KMS-11 (cell line): ENCODE measurements at regions not wholly inside any gene's neighbourhood (a gene's known extent, or its start where the extent isn't known, plus 50 kb on each side); places are given as distances from the start of the nearest gene placed in this dataset.

Experiments
- H2AFZ ChIP-seq: fragments of 200-600 bp; sonication (generic); 2 replicates; pipeline ENCODE4 v1.6.1; 2016; ENCODE audit warnings: antibody characterized with exemption, mixed run types, low read depth
- H3K27ac ChIP-seq: fragments of 200-600 bp; sonication (generic); 2 replicates; pipeline ENCODE4 v1.6.1; 2016; ENCODE audit warnings: mild to moderate bottlenecking, mixed run types
- H3K27me3 ChIP-seq: fragments of 200-600 bp; sonication (generic); 2 replicates; pipeline ENCODE4 v1.6.1; 2017; ENCODE audit warnings: mild to moderate bottlenecking, low read depth, mixed run types, moderate library complexity; ENCODE audit not compliant: insufficient read depth
- H3K36me3 ChIP-seq: fragments of 200-600 bp; sonication (generic); 2 replicates; pipeline ENCODE4 v1.6.1; 2017; ENCODE audit warnings: mild to moderate bottlenecking, mixed run types; ENCODE audit not compliant: insufficient read depth
- H3K4me1 ChIP-seq: fragments of 200-600 bp; sonication (generic); 2 replicates; pipeline ENCODE4 v1.6.1; 2016; ENCODE audit warnings: mild to moderate bottlenecking, low read depth, mixed run types; ENCODE audit not compliant: poor library complexity, severe bottlenecking
- H3K4me2 ChIP-seq: fragments of 200-600 bp; sonication (generic); 2 replicates; pipeline ENCODE4 v1.7.0; 2016; ENCODE audit warnings: mild to moderate bottlenecking, mixed run types
- H3K4me3 ChIP-seq: fragments of 200-600 bp; sonication (generic); IDR thresholded peaks from 2 replicates; pipeline ENCODE4 v1.6.1; 2017; ENCODE audit warnings: low read depth, low read length, mixed read lengths; ENCODE audit not compliant: insufficient read depth
- H3K79me2 ChIP-seq: fragments of 200-600 bp; sonication (generic); 2 replicates; pipeline ENCODE4 v1.6.1; 2016; ENCODE audit warnings: low read depth, mixed run types; ENCODE audit not compliant: insufficient read depth
- H3K9ac ChIP-seq: fragments of 200-600 bp; sonication (generic); 2 replicates; pipeline ENCODE4 v1.6.1; 2016; ENCODE audit warnings: mild to moderate bottlenecking, mixed run types
- H4K20me1 ChIP-seq: fragments of 200-600 bp; sonication (generic); 2 replicates; pipeline ENCODE4 v1.6.1; 2016; ENCODE audit warnings: mild to moderate bottlenecking, mixed run types; ENCODE audit not compliant: insufficient read depth
- CTCF ChIP-seq: fragments of 200-600 bp; sonication (generic); conservative IDR thresholded peaks from 2 replicates; pipeline ENCODE4 v1.6.1; 2017; ENCODE audit warnings: low read depth, mild to moderate bottlenecking, antibody characterized with exemption, low read length, moderate library complexity, mixed read lengths

- no peak overlapping the region for H3K4me2 ChIP-seq
- H3K79me2 ChIP-seq, result no peaks in the 10 kb centered on the region
- H3K9ac ChIP-seq, result no peak overlapping the region
- H3K27ac ChIP-seq, result no peak overlapping the region
- no peak overlapping the region for H2AFZ ChIP-seq
- no peak overlapping the region for H3K4me3 ChIP-seq
- peaks cover 9% of the 10 kb centered on the region; the same call in 1 of the 2 replicates for H3K27me3 ChIP-seq
- H4K20me1 ChIP-seq, result no peaks in the 10 kb centered on the region
- no peaks in the 10 kb centered on the region for H3K36me3 ChIP-seq
- no peaks in the 10 kb centered on the region for H3K4me1 ChIP-seq
- no peak for TF ChIP-seq CTCF
Observed at GRCh38 chr20:48015141-48015910, 230.0 kb upstream of the SULF2 start.

- H3K9ac ChIP-seq, result no peak overlapping the region
- no peaks in the 10 kb centered on the region for H3K79me2 ChIP-seq
- no peak overlapping the region for H3K4me2 ChIP-seq
- no peaks in the 10 kb centered on the region for H3K4me1 ChIP-seq
- H4K20me1 ChIP-seq, result no peaks in the 10 kb centered on the region
- no peak overlapping the region for H2AFZ ChIP-seq
- no peak overlapping the region for H3K4me3 ChIP-seq
- peaks cover 9% of the 10 kb centered on the region; the same call in 1 of the 2 replicates for H3K27me3 ChIP-seq
- no peak for TF ChIP-seq CTCF
- no peaks in the 10 kb centered on the region for H3K36me3 ChIP-seq
- no peak overlapping the region for H3K27ac ChIP-seq
Observed at GRCh38 chr20:48012401-48012974, 227.2 kb upstream of the SULF2 start.

DNA sequence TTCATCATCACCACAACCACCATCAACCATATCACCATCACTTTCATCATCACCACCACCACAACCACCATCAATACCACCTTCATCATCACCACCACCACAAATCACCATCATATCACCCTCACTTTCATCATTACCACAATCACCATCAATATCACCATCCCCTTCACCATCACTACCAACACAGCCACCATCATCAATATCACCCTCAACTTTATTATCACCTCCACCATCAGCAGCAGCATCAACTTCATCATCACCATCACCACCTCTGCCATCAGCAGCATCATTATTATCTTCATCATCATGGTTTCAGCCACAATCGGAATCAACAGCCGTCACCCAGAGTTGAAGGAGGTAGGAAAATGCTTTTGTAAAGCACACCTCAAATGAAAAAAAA lies 225.7 kb upstream of the SULF2 start:
- no peak overlapping the region for H3K9ac ChIP-seq
- no peaks in the 10 kb centered on the region for H3K36me3 ChIP-seq
- H3K27me3 ChIP-seq, result peaks cover 9% of the 10 kb centered on the region; the same call in 1 of the 2 replicates
- no peak for TF ChIP-seq CTCF
- H4K20me1 ChIP-seq, result no peaks in the 10 kb centered on the region
- no peak overlapping the region for H3K27ac ChIP-seq
- H3K79me2 ChIP-seq, result no peaks in the 10 kb centered on the region
- H3K4me2 ChIP-seq, result no peak overlapping the region
- no peak overlapping the region for H2AFZ ChIP-seq
- H3K4me3 ChIP-seq, result no peak overlapping the region
- H3K4me1 ChIP-seq, result no peaks in the 10 kb centered on the region

DNA sequence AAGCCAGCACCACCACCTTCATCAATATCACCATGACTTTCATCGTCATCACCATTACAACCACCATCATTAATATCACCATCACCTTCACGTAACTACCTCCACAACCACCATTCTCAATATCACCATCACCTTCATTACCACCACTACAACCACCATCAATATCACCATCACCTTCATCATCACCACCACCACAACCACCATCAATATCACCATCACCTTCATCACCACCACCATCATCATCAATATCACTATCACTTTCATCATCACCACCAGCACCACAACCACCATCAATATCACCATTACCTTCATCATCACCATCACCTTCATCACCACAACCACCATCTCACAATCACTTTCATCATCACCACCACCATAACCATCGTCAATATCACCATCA lies 225.3 kb upstream of the SULF2 start:
- Histone ChIP-seq H3K9ac (no peak overlapping the region), H3K4me3 (no peak overlapping the region), H4K20me1 (no peaks in the 10 kb centered on the region), H3K79me2 (no peaks in the 10 kb centered on the region), H3K27me3 (peaks cover 9% of the 10 kb centered on the region; the same call in 1 of the 2 replicates), H3K4me1 (no peaks in the 10 kb centered on the region), H3K4me2 (no peak overlapping the region), H2AFZ (no peak overlapping the region), H3K36me3 (no peaks in the 10 kb centered on the region), H3K27ac (no peak overlapping the region)
- TF ChIP-seq CTCF, result no peak
